Common myeloid progenitor, CD34-positive (primary cell): ENCODE measurements at regions not wholly inside any gene's neighbourhood (a gene's known extent, or its start where the extent isn't known, plus 50 kb on each side); places are given as distances from the start of the nearest gene placed in this dataset.

Experiments used
- CTCF ChIA-PET: fragments of 350-600 bp; sonication (Branson Sonifier 250); formaldehyde crosslinking; loops from one replicate; lab custom pipeline; 2021; ENCODE audit warnings: antibody characterized with exemption; lab: Charles Lee
- POLR2A ChIA-PET: fragments of 350-600 bp; sonication (Branson Sonifier 250); formaldehyde crosslinking; loops from one replicate; lab custom pipeline; 2021; ENCODE audit warnings: antibody characterized with exemption; lab: Charles Lee
- DNase-seq, 3 donors: peaks; one replicate each; pipeline versions ENCODE4 v3.0.0 to v3.0.0-alpha.2; 2013
- H3K27ac ChIP-seq, 2 experiments: 1 replicate in 1 of 2; 2 replicates in 1 of 2; pipeline ENCODE4 v1.7.0; 2013; ENCODE audit warnings: inconsistent platforms in 2 of 2, low read length in 2 of 2, mild to moderate bottlenecking in 2 of 2, low read depth in 1 of 2, moderate library complexity in 1 of 2; ENCODE audit not compliant: severe bottlenecking in 2 of 2, insufficient read depth in 1 of 2, poor library complexity in 1 of 2
- H3K27me3 ChIP-seq, 5 experiments: replicated peaks in 2 of 5; 1 replicate in 3 of 5; 2 replicates in 2 of 5; pipeline versions ENCODE4 v1.6.1 to v1.7.0; 2013; ENCODE audit warnings: low read length in 4 of 5, mild to moderate bottlenecking in 2 of 5, moderate library complexity in 2 of 5, inconsistent platforms in 1 of 5; ENCODE audit not compliant: insufficient read depth in 5 of 5, control insufficient read depth in 4 of 5
- H3K36me3 ChIP-seq, 4 experiments: 1 replicate in 2 of 4; 2 replicates in 2 of 4; pipeline versions ENCODE4 v1.6.1 to v1.7.0; 2013; ENCODE audit warnings: low read length in 3 of 4, control low read depth in 1 of 4, mild to moderate bottlenecking in 1 of 4; ENCODE audit not compliant: control insufficient read depth in 4 of 4, insufficient read depth in 4 of 4
- H3K4me1 ChIP-seq, 4 experiments: 1 replicate in 3 of 4; 2 replicates in 1 of 4; pipeline versions ENCODE4 v1.6.1 to v1.7.1; 2013; ENCODE audit warnings: low read length in 3 of 4, mild to moderate bottlenecking in 3 of 4, control low read depth in 1 of 4, inconsistent platforms in 1 of 4, moderate library complexity in 1 of 4; ENCODE audit not compliant: control insufficient read depth in 4 of 4, insufficient read depth in 4 of 4; ENCODE audit errors: control extremely low read depth in 1 of 4
- H3K4me3 ChIP-seq, 7 experiments: 1 replicate in 4 of 7; 2 replicates in 3 of 7; pipeline versions ENCODE4 v1.5.1 to v1.7.0; 2013; ENCODE audit warnings: mild to moderate bottlenecking in 7 of 7, low read length in 6 of 7, moderate library complexity in 6 of 7, inconsistent platforms in 2 of 7, low read depth in 2 of 7, control low read depth in 1 of 7; ENCODE audit not compliant: insufficient read depth in 4 of 7, control insufficient read depth in 1 of 7; ENCODE audit errors: extremely low read depth in 1 of 7
- H3K9me3 ChIP-seq, 5 experiments: 1 replicate in 4 of 5; 2 replicates in 1 of 5; pipeline versions ENCODE4 v1.6.1 to v1.7.1; 2013; ENCODE audit warnings: low read length in 4 of 5, mild to moderate bottlenecking in 2 of 5, inconsistent platforms in 1 of 5, low read depth in 1 of 5, moderate library complexity in 1 of 5; ENCODE audit not compliant: control insufficient read depth in 4 of 5, insufficient read depth in 2 of 5; ENCODE audit errors: control extremely low read depth in 1 of 5
- WGBS: methylation state at CpG from one replicate; pipeline ENCODE4 v1.1.5; 2013; ENCODE audit not compliant: insufficient coverage; 5-methylcytosine and 5-hydroxymethylcytosine counted together

GRCh38 chr5:29231154-29231553 is 1962.3 kb upstream of the CDH6 start:
- no peaks in the 10 kb centered on the region for H3K27me3 ChIP-seq
- CTCF ChIA-PET: no interaction called here
- no peaks in the 10 kb centered on the region for H3K4me1 ChIP-seq
- DNase-seq: no peak
- H3K9me3 ChIP-seq: no peaks in the 10 kb centered on the region
- H3K4me3 ChIP-seq: no peak overlapping the region
- no peak overlapping the region for H3K27ac ChIP-seq
- no CpG with 5 or more reads among the region's 1 CpG for WGBS
- POLR2A ChIA-PET: no interaction called here
- H3K36me3 ChIP-seq: no peaks in the 10 kb centered on the region

GRCh38 chr5:29230591-29230990 is 1962.9 kb upstream of the CDH6 start:
- POLR2A ChIA-PET: no interaction called here
- no peaks in the 10 kb centered on the region for H3K27me3 ChIP-seq
- no peaks in the 10 kb centered on the region for H3K9me3 ChIP-seq
- H3K36me3 ChIP-seq: no peaks in the 10 kb centered on the region
- H3K4me3 ChIP-seq: no peak overlapping the region
- no peaks in the 10 kb centered on the region for H3K4me1 ChIP-seq
- H3K27ac ChIP-seq: no peak overlapping the region
- 100% methylated on average over 1 of the region's 3 CpGs for WGBS
- CTCF ChIA-PET: no interaction called here
- DNase-seq: no peak

- ChIA-PET POLR2A (no interaction called here), CTCF (no interaction called here)
- Histone ChIP-seq H3K27me3 (no peaks in the 10 kb centered on the region), H3K4me1 (no peaks in the 10 kb centered on the region), H3K4me3 (no peak overlapping the region), H3K27ac (no peak overlapping the region), H3K9me3 (no peaks in the 10 kb centered on the region), H3K36me3 (no peaks in the 10 kb centered on the region)
- no peak for DNase-seq
- 100% methylated on average over 1 of the region's 2 CpGs for WGBS
Measured at GRCh38 chr5:29229461-29229860, 1964.0 kb upstream of the CDH6 start.

- H3K27me3 ChIP-seq: no peaks in the 10 kb centered on the region
- POLR2A ChIA-PET: no interaction called here
- no peak for DNase-seq
- H3K36me3 ChIP-seq: no peaks in the 10 kb centered on the region
- CTCF ChIA-PET: no interaction called here
- no peaks in the 10 kb centered on the region for H3K9me3 ChIP-seq
- no peak overlapping the region for H3K4me3 ChIP-seq
- H3K27ac ChIP-seq: no peak overlapping the region
- H3K4me1 ChIP-seq: no peaks in the 10 kb centered on the region
Measured at GRCh38 chr5:29218138-29218537, 1975.3 kb upstream of the CDH6 start.

DNA sequence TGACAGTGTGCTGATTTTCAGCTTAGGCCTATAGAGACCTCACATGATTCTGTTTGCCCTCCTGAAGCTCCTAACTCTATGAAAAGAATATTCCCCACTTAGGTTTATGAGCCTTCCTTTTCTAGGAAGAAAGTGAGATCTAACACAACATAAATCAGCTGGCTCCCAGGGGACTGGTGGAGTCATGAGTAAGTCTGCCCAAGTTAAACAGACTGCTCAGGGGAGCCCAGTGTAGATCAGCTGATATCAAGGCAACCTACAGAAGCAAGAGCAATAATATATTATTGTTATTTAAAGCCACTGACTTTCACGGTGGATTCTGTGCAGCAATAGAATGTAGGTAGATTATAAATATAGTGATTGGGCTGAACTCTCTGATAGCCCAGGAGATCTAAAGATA is 1978.6 kb upstream of the CDH6 start:
- POLR2A ChIA-PET: interaction anchor here (0.6 kb wide), 1 partner anchor 50 kb away, joined by 3 read pairs; no protein-coding TSS in a partner anchor
- no peak overlapping the region for H3K4me3 ChIP-seq
- H3K27me3 ChIP-seq: no peaks in the 10 kb centered on the region
- no peaks in the 10 kb centered on the region for H3K9me3 ChIP-seq
- no peaks in the 10 kb centered on the region for H3K4me1 ChIP-seq
- no peak overlapping the region for H3K27ac ChIP-seq
- WGBS: no CpG with 5 or more reads among the region's 1 CpG
- H3K36me3 ChIP-seq: no peaks in the 10 kb centered on the region
- CTCF ChIA-PET: no interaction called here
- DNase-seq: no peak

GRCh38 chr5:29213475-29213874 is 1980.0 kb upstream of the CDH6 start:
- DNase-seq: no peak
- ChIA-PET POLR2A (no interaction called here), CTCF (no interaction called here)
- 100% methylated on average over 2 of the region's 3 CpGs for WGBS
- H3K27me3 ChIP-seq: no peaks in the 10 kb centered on the region
- no peak overlapping the region for H3K27ac ChIP-seq
- no peak overlapping the region for H3K4me3 ChIP-seq
- no peaks in the 10 kb centered on the region for H3K9me3 ChIP-seq
- no peaks in the 10 kb centered on the region for H3K36me3 ChIP-seq
- no peaks in the 10 kb centered on the region for H3K4me1 ChIP-seq

DNA sequence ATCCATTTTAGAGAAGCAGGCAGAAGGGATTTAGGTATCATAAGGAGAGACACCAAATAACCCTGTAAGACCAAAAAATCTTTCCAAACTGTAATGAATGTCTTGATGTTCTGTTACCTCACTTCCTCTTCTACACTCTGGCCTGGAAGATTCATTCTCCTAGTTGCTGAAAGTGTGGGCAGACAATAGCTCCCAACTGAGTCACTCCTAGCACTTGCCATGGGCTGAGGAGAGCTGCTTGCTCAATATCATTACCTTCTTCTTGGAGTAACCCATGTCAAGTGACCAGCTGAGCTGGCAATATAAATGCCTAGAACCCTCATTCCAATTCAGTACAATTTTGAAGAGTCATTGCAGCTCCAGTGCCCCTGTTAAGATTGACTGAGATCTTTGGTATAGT is 1985.5 kb upstream of the CDH6 start:
- no peak for DNase-seq
- CTCF ChIA-PET: no interaction called here

GRCh38 chr5:29203049-29203448 is 1990.4 kb upstream of the CDH6 start:
- ChIA-PET CTCF (no interaction called here), POLR2A (no interaction called here)
- no peak overlapping the region for H3K4me3 ChIP-seq
- H3K27me3 ChIP-seq: no peaks in the 10 kb centered on the region
- no peak for DNase-seq
- H3K27ac ChIP-seq: no peak overlapping the region
- no peaks in the 10 kb centered on the region for H3K4me1 ChIP-seq
- no peaks in the 10 kb centered on the region for H3K9me3 ChIP-seq
- H3K36me3 ChIP-seq: no peaks in the 10 kb centered on the region

More for the DNA sequence above, 1985.5 kb upstream of the CDH6 start:
- Histone ChIP-seq H3K36me3 (no peaks in the 10 kb centered on the region), H3K4me3 (no peak overlapping the region), H3K27ac (no peak overlapping the region), H3K9me3 (no peaks in the 10 kb centered on the region), H3K4me1 (no peaks in the 10 kb centered on the region), H3K27me3 (no peaks in the 10 kb centered on the region)
- POLR2A ChIA-PET: no interaction called here
